ENCODE measurements at regions not wholly inside any gene's neighbourhood (a gene's known extent, or its start where the extent isn't known, plus 50 kb on each side); places are given as distances from the start of the nearest gene placed in this dataset.
"Not testable (repeated sequence)": the region's sequence is repeated elsewhere in the genome, so short reads cannot be mapped to it uniquely, and the experiment has no call there.

GRCh38 chr2:34789169-34789568, 1190.1 kb upstream of the FAM98A start:
- Histone ChIP-seq H3K36me3 (ENCODE audit: control insufficient read depth in 2 of 2, insufficient read depth in 2 of 2, low read length in 1 of 2) (no peaks in the 10 kb centered on the region), H3K4me1 (ENCODE audit: control insufficient read depth in 2 of 2, insufficient read depth in 2 of 2, low read length in 1 of 2) (no peaks in the 10 kb centered on the region), H3K27ac (ENCODE audit: low read depth in 2 of 2, low read length in 1 of 2) (no peak overlapping the region), H3K9me3 (ENCODE audit: control insufficient read depth in 2 of 2, insufficient read depth in 1 of 2, low read depth in 1 of 2, low read length in 1 of 2) (no peaks in the 10 kb centered on the region), H3K4me3 (ENCODE audit: low read depth in 1 of 2, low read length in 2 of 2) (no peak overlapping the region), H3K27me3 (ENCODE audit: control insufficient read depth in 1 of 2, insufficient read depth in 2 of 2, low read length in 2 of 2) (no peaks in the 10 kb centered on the region)
- WGBS, 2 donors: 58 to 72% methylated on average over 4 of the region's 4 CpGs

- H3K27me3 ChIP-seq (ENCODE audit: control insufficient read depth in 1 of 2, insufficient read depth in 2 of 2, low read length in 2 of 2): no peaks in the 10 kb centered on the region
- H3K36me3 ChIP-seq (ENCODE audit: control insufficient read depth in 2 of 2, insufficient read depth in 2 of 2, low read length in 1 of 2): no peaks in the 10 kb centered on the region
Measured at GRCh38 chr2:34787341-34787740, 1188.2 kb upstream of the FAM98A start.

GRCh38 chr2:34785206-34785785, 1186.2 kb upstream of the FAM98A start:
- H3K4me1 ChIP-seq (ENCODE audit: control insufficient read depth in 2 of 2, insufficient read depth in 2 of 2, low read length in 1 of 2): no peaks in the 10 kb centered on the region
- H3K4me3 ChIP-seq (ENCODE audit: low read depth in 1 of 2, low read length in 2 of 2): no peak overlapping the region
- no peaks in the 10 kb centered on the region for H3K36me3 ChIP-seq (ENCODE audit: control insufficient read depth in 2 of 2, insufficient read depth in 2 of 2, low read length in 1 of 2)
- 76 to 79% methylated on average over 3 of the region's 3 CpGs for WGBS, 2 donors
- H3K27me3 ChIP-seq (ENCODE audit: control insufficient read depth in 1 of 2, insufficient read depth in 2 of 2, low read length in 2 of 2): no peaks in the 10 kb centered on the region
- no peaks in the 10 kb centered on the region for H3K9me3 ChIP-seq (ENCODE audit: control insufficient read depth in 2 of 2, insufficient read depth in 1 of 2, low read depth in 1 of 2, low read length in 1 of 2)
- no peak overlapping the region for H3K27ac ChIP-seq (ENCODE audit: low read depth in 2 of 2, low read length in 1 of 2)

More at GRCh38 chr2:34787341-34787740, 1188.2 kb upstream of the FAM98A start:
- Histone ChIP-seq H3K27ac (ENCODE audit: low read depth in 2 of 2, low read length in 1 of 2) (no peak overlapping the region), H3K9me3 (ENCODE audit: control insufficient read depth in 2 of 2, insufficient read depth in 1 of 2, low read depth in 1 of 2, low read length in 1 of 2) (no peaks in the 10 kb centered on the region), H3K4me3 (ENCODE audit: low read depth in 1 of 2, low read length in 2 of 2) (no peak overlapping the region), H3K4me1 (ENCODE audit: control insufficient read depth in 2 of 2, insufficient read depth in 2 of 2, low read length in 1 of 2) (no peaks in the 10 kb centered on the region)

GRCh38 chr2:34784701-34785100, 1185.6 kb upstream of the FAM98A start:
- H3K27me3 ChIP-seq (ENCODE audit: control insufficient read depth in 1 of 2, insufficient read depth in 2 of 2, low read length in 2 of 2): no peaks in the 10 kb centered on the region
- H3K9me3 ChIP-seq (ENCODE audit: control insufficient read depth in 2 of 2, insufficient read depth in 1 of 2, low read depth in 1 of 2, low read length in 1 of 2): no peaks in the 10 kb centered on the region
- no peaks in the 10 kb centered on the region for H3K4me1 ChIP-seq (ENCODE audit: control insufficient read depth in 2 of 2, insufficient read depth in 2 of 2, low read length in 1 of 2)
- H3K36me3 ChIP-seq (ENCODE audit: control insufficient read depth in 2 of 2, insufficient read depth in 2 of 2, low read length in 1 of 2): no peaks in the 10 kb centered on the region
- no peak overlapping the region for H3K4me3 ChIP-seq (ENCODE audit: low read depth in 1 of 2, low read length in 2 of 2)
- H3K27ac ChIP-seq (ENCODE audit: low read depth in 2 of 2, low read length in 1 of 2): no peak overlapping the region
- 90 to 94% methylated on average over 1 of the region's 1 CpG for WGBS, 2 donors

GRCh38 chr2:34750742-34751141, 1151.6 kb upstream of the FAM98A start:
- 87 to 90% methylated on average over 7 of the region's 7 CpGs for WGBS, 2 donors

GRCh38 chr2:34747643-34748042, 1148.5 kb upstream of the FAM98A start:
- Histone ChIP-seq H3K9me3 (ENCODE audit: control insufficient read depth in 2 of 2, insufficient read depth in 1 of 2, low read depth in 1 of 2, low read length in 1 of 2) (no peaks in the 10 kb centered on the region), H3K27ac (ENCODE audit: low read depth in 2 of 2, low read length in 1 of 2) (no peak overlapping the region), H3K4me1 (ENCODE audit: control insufficient read depth in 2 of 2, insufficient read depth in 2 of 2, low read length in 1 of 2) (no peaks in the 10 kb centered on the region), H3K4me3 (ENCODE audit: low read depth in 1 of 2, low read length in 2 of 2) (no peak overlapping the region), H3K36me3 (ENCODE audit: control insufficient read depth in 2 of 2, insufficient read depth in 2 of 2, low read length in 1 of 2) (no peaks in the 10 kb centered on the region), H3K27me3 (ENCODE audit: control insufficient read depth in 1 of 2, insufficient read depth in 2 of 2, low read length in 2 of 2) (no peaks in the 10 kb centered on the region)
- 58 to 69% methylated on average over 3 of the region's 3 CpGs for WGBS, 2 donors

More at GRCh38 chr2:34750742-34751141, 1151.6 kb upstream of the FAM98A start:
- H3K27me3 ChIP-seq (ENCODE audit: control insufficient read depth in 1 of 2, insufficient read depth in 2 of 2, low read length in 2 of 2); H3K4me1 ChIP-seq (ENCODE audit: control insufficient read depth in 2 of 2, insufficient read depth in 2 of 2, low read length in 1 of 2); H3K9me3 ChIP-seq (ENCODE audit: control insufficient read depth in 2 of 2, insufficient read depth in 1 of 2, low read depth in 1 of 2, low read length in 1 of 2); H3K4me3 ChIP-seq (ENCODE audit: low read depth in 1 of 2, low read length in 2 of 2); H3K27ac ChIP-seq (ENCODE audit: low read depth in 2 of 2, low read length in 1 of 2); H3K36me3 ChIP-seq (ENCODE audit: control insufficient read depth in 2 of 2, insufficient read depth in 2 of 2, low read length in 1 of 2): not testable (repeated sequence)

- Histone ChIP-seq H3K9me3 (ENCODE audit: control insufficient read depth in 2 of 2, insufficient read depth in 1 of 2, low read depth in 1 of 2, low read length in 1 of 2) (no peaks in the 10 kb centered on the region), H3K36me3 (ENCODE audit: control insufficient read depth in 2 of 2, insufficient read depth in 2 of 2, low read length in 1 of 2) (no peaks in the 10 kb centered on the region), H3K27me3 (ENCODE audit: control insufficient read depth in 1 of 2, insufficient read depth in 2 of 2, low read length in 2 of 2) (no peaks in the 10 kb centered on the region), H3K4me1 (ENCODE audit: control insufficient read depth in 2 of 2, insufficient read depth in 2 of 2, low read length in 1 of 2) (no peaks in the 10 kb centered on the region), H3K27ac (ENCODE audit: low read depth in 2 of 2, low read length in 1 of 2) (no peak overlapping the region), H3K4me3 (ENCODE audit: low read depth in 1 of 2, low read length in 2 of 2) (no peak overlapping the region)
- 50 to 57% methylated on average over 3 of the region's 3 CpGs for WGBS, 2 donors
Measured at GRCh38 chr2:34738691-34739090, 1139.6 kb upstream of the FAM98A start.

- Histone ChIP-seq H3K4me3 (ENCODE audit: low read depth in 1 of 2, low read length in 2 of 2) (no peak overlapping the region), H3K4me1 (ENCODE audit: control insufficient read depth in 2 of 2, insufficient read depth in 2 of 2, low read length in 1 of 2) (no peaks in the 10 kb centered on the region), H3K9me3 (ENCODE audit: control insufficient read depth in 2 of 2, insufficient read depth in 1 of 2, low read depth in 1 of 2, low read length in 1 of 2) (no peaks in the 10 kb centered on the region), H3K27ac (ENCODE audit: low read depth in 2 of 2, low read length in 1 of 2) (no peak overlapping the region), H3K36me3 (ENCODE audit: control insufficient read depth in 2 of 2, insufficient read depth in 2 of 2, low read length in 1 of 2) (no peaks in the 10 kb centered on the region), H3K27me3 (ENCODE audit: control insufficient read depth in 1 of 2, insufficient read depth in 2 of 2, low read length in 2 of 2) (no peaks in the 10 kb centered on the region)
- 73 to 77% methylated on average over 3 of the region's 3 CpGs for WGBS, 2 donors
Measured at GRCh38 chr2:34737146-34737545, 1138.0 kb upstream of the FAM98A start.

- Histone ChIP-seq H3K27me3 (ENCODE audit: control insufficient read depth in 1 of 2, insufficient read depth in 2 of 2, low read length in 2 of 2) (no peaks in the 10 kb centered on the region), H3K4me3 (ENCODE audit: low read depth in 1 of 2, low read length in 2 of 2) (no peak overlapping the region), H3K9me3 (ENCODE audit: control insufficient read depth in 2 of 2, insufficient read depth in 1 of 2, low read depth in 1 of 2, low read length in 1 of 2) (no peaks in the 10 kb centered on the region), H3K4me1 (ENCODE audit: control insufficient read depth in 2 of 2, insufficient read depth in 2 of 2, low read length in 1 of 2) (no peaks in the 10 kb centered on the region), H3K27ac (ENCODE audit: low read depth in 2 of 2, low read length in 1 of 2) (no peak overlapping the region), H3K36me3 (ENCODE audit: control insufficient read depth in 2 of 2, insufficient read depth in 2 of 2, low read length in 1 of 2) (no peaks in the 10 kb centered on the region)
- 49 to 66% methylated on average over 2 of the region's 2 CpGs for WGBS, 2 donors
Measured at GRCh38 chr2:34736482-34736881, 1137.4 kb upstream of the FAM98A start.

- Histone ChIP-seq H3K4me3 (ENCODE audit: low read depth in 1 of 2, low read length in 2 of 2) (no peak overlapping the region), H3K36me3 (ENCODE audit: control insufficient read depth in 2 of 2, insufficient read depth in 2 of 2, low read length in 1 of 2) (no peaks in the 10 kb centered on the region), H3K27me3 (ENCODE audit: control insufficient read depth in 1 of 2, insufficient read depth in 2 of 2, low read length in 2 of 2) (no peaks in the 10 kb centered on the region), H3K4me1 (ENCODE audit: control insufficient read depth in 2 of 2, insufficient read depth in 2 of 2, low read length in 1 of 2) (no peaks in the 10 kb centered on the region), H3K9me3 (ENCODE audit: control insufficient read depth in 2 of 2, insufficient read depth in 1 of 2, low read depth in 1 of 2, low read length in 1 of 2) (no peaks in the 10 kb centered on the region), H3K27ac (ENCODE audit: low read depth in 2 of 2, low read length in 1 of 2) (no peak overlapping the region)
Measured at GRCh38 chr2:34734662-34735061, 1135.6 kb upstream of the FAM98A start.
